CD4-positive, CD25-positive, alpha-beta regulatory T cell (primary cell): ENCODE measurements at regions not wholly inside any gene's neighbourhood (a gene's known extent, or its start where the extent isn't known, plus 50 kb on each side); places are given as distances from the start of the nearest gene placed in this dataset.

Experiments used
- ATAC-seq, 2 donors: fragments of 150-1000 bp; cut with Tn5 transposase; one replicate each; pipeline ENCODE4 v1.10.0; 2021; ENCODE audit warnings: low read depth in 2 of 2, moderate number of reproducible peaks in 2 of 2, moderate library complexity in 1 of 2
- DNase-seq, 3 donors: peaks; one replicate each; pipeline versions ENCODE4 v3.0.0 to v3.0.0-alpha.2; 2012 to 2022; ENCODE audit warnings: mixed read lengths in 1 of 3
- H3K27ac ChIP-seq: one replicate; pipeline ENCODE4 v1.7.0; 2013; ENCODE audit warnings: mild to moderate bottlenecking, low read length; ENCODE audit not compliant: insufficient read depth, poor library complexity, severe bottlenecking
- H3K27me3 ChIP-seq: one replicate; pipeline ENCODE4 v1.7.0; 2013; ENCODE audit warnings: low read length; ENCODE audit not compliant: control insufficient read depth, insufficient read depth
- H3K36me3 ChIP-seq: one replicate; pipeline ENCODE4 v1.7.0; 2013; ENCODE audit warnings: mild to moderate bottlenecking, low read length, moderate library complexity; ENCODE audit not compliant: control insufficient read depth, insufficient read depth
- H3K4me1 ChIP-seq: 2 replicates; pipeline ENCODE4 v1.7.0; 2013; ENCODE audit warnings: mild to moderate bottlenecking, low read length; ENCODE audit not compliant: insufficient read depth, control insufficient read depth, poor library complexity, severe bottlenecking
- H3K4me3 ChIP-seq: one replicate; pipeline ENCODE4 v1.7.0; 2013; ENCODE audit warnings: low read depth, mild to moderate bottlenecking, low read length, moderate library complexity
- H3K9me3 ChIP-seq, 2 experiments: 1 replicate in 1 of 2; 2 replicates in 1 of 2; pipeline ENCODE4 v1.7.0; 2013; ENCODE audit warnings: low read length in 2 of 2, mild to moderate bottlenecking in 1 of 2, moderate library complexity in 1 of 2; ENCODE audit not compliant: control insufficient read depth in 2 of 2
- H3K27ac Mint-ChIP-seq, 3 donors: one replicate each; pipeline ENCODE4 v1.8.0; 2020 to 2022; ENCODE audit warnings: mild to moderate bottlenecking in 3 of 3, mixed read lengths in 3 of 3, moderate library complexity in 2 of 3
- H3K27me3 Mint-ChIP-seq: one replicate; pipeline ENCODE4 v1.8.0; 2022; ENCODE audit warnings: mild to moderate bottlenecking, mixed read lengths
- H3K36me3 Mint-ChIP-seq: one replicate; pipeline ENCODE4 v1.8.0; 2020; ENCODE audit warnings: mixed read lengths
- H3K4me1 Mint-ChIP-seq, 4 donors: one replicate each; pipeline ENCODE4 v1.8.0; 2020 to 2022; ENCODE audit warnings: mixed read lengths in 4 of 4, mild to moderate bottlenecking in 1 of 4
- H3K4me3 Mint-ChIP-seq, 4 donors: one replicate each; pipeline ENCODE4 v1.8.0; 2020 to 2022; ENCODE audit warnings: mild to moderate bottlenecking in 4 of 4, mixed read lengths in 4 of 4, moderate library complexity in 3 of 4
- H3K9me3 Mint-ChIP-seq, 7 donors: one replicate each; pipeline ENCODE4 v1.8.0; 2020 to 2022; ENCODE audit warnings: mixed read lengths in 7 of 7, mild to moderate bottlenecking in 3 of 7, moderate library complexity in 2 of 7

DNA sequence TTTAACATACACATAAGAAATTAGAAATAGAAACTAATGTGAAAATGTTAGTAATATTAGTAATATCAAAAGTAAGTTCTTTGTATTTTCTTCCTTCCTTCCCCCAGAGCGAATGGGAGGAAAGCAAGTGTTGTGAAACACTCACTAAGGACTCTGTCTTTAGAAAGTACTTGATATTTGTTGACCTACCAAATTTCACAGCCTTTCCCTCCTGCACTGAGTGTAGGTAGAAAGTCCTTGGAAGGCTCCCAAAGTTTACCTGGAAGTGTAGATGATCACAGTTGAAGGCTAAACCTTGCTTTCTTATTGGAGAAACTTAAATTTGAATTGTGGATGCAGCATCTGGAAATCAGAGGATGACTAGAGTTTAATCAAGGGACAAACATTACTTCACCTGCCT is 1459.5 kb upstream of the SPRY2 start:
- no peak overlapping the region for H3K4me3 ChIP-seq
- no peaks in the 10 kb centered on the region for H3K4me1 ChIP-seq
- ATAC-seq: no peak
- Mint-ChIP-seq H3K27me3 (no peaks in the 10 kb centered on the region), H3K27ac (no peak overlapping the region), H3K36me3 (no peaks in the 10 kb centered on the region), H3K4me3 (no peak overlapping the region), H3K9me3 (peaks cover 2 to 9% (median 3%) of the 10 kb centered on the region in 7 donors), H3K4me1 (no peaks in the 10 kb centered on the region)
- no peaks in the 10 kb centered on the region for H3K9me3 ChIP-seq
- H3K36me3 ChIP-seq: no peaks in the 10 kb centered on the region
- DNase-seq: no peak
- no peaks in the 10 kb centered on the region for H3K27me3 ChIP-seq
- H3K27ac ChIP-seq: no peak overlapping the region

GRCh38 chr13:81795710-81796109 is 1454.8 kb upstream of the SPRY2 start:
- Mint-ChIP-seq H3K9me3 (peaks cover 0 to 11% (median 4%) of the 10 kb centered on the region in 7 donors), H3K36me3 (no peaks in the 10 kb centered on the region), H3K27me3 (no peaks in the 10 kb centered on the region), H3K4me1 (no peaks in the 10 kb centered on the region), H3K4me3 (no peak overlapping the region), H3K27ac (no peak overlapping the region)
- ATAC-seq (no peak), DNase-seq (no peak)
- no peak overlapping the region for H3K27ac ChIP-seq
- no peaks in the 10 kb centered on the region for H3K9me3 ChIP-seq
- H3K27me3 ChIP-seq: no peaks in the 10 kb centered on the region
- H3K36me3 ChIP-seq: no peaks in the 10 kb centered on the region
- H3K4me3 ChIP-seq: no peak overlapping the region
- H3K4me1 ChIP-seq: no peaks in the 10 kb centered on the region

DNA sequence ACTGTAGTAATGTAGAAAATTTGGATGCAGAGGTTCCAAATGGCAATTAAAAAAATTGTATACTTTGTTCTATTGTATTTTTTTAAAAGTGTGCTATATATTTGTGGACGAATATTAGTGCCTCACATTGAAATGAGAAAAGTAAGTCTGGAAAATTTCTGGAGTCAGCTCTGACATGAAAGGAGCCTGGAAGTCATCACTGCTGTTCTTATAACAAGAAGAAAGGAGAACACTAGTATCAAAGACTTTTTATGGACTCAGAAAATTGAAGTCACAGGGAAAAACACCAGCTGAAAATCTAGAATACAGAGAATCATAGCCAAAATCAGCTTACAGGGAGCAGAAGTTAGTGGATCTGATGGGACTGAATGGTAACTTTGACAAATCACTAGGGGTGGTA is 1450.7 kb upstream of the SPRY2 start:
- Histone ChIP-seq H3K27me3 (no peaks in the 10 kb centered on the region), H3K36me3 (no peaks in the 10 kb centered on the region), H3K9me3 (no peaks in the 10 kb centered on the region), H3K27ac (no peak overlapping the region), H3K4me1 (no peaks in the 10 kb centered on the region), H3K4me3 (no peak overlapping the region)
- ATAC-seq: no peak
- no peak overlapping the region for H3K27ac Mint-ChIP-seq
- no peak overlapping the region for H3K4me3 Mint-ChIP-seq
- no peaks in the 10 kb centered on the region for H3K4me1 Mint-ChIP-seq
- H3K27me3 Mint-ChIP-seq: no peaks in the 10 kb centered on the region
- H3K36me3 Mint-ChIP-seq: no peaks in the 10 kb centered on the region
- no peak for DNase-seq
- H3K9me3 Mint-ChIP-seq: peaks cover 0 to 12% (median 4%) of the 10 kb centered on the region in 7 donors

GRCh38 chr13:81781471-81781870 is 1440.5 kb upstream of the SPRY2 start:
- peaks cover 2 to 22% (median 7%) of the 10 kb centered on the region in 7 donors for H3K9me3 Mint-ChIP-seq
- no peak overlapping the region for H3K27ac Mint-ChIP-seq
- ATAC-seq (no peak), DNase-seq (no peak)
- Histone ChIP-seq H3K36me3 (no peaks in the 10 kb centered on the region), H3K9me3 (peaks cover 0 to 3% of the 10 kb centered on the region in 2 experiments), H3K27ac (no peak overlapping the region), H3K4me1 (no peaks in the 10 kb centered on the region), H3K27me3 (no peaks in the 10 kb centered on the region), H3K4me3 (no peak overlapping the region)
- no peaks in the 10 kb centered on the region for H3K36me3 Mint-ChIP-seq
- H3K4me1 Mint-ChIP-seq: no peaks in the 10 kb centered on the region
- no peaks in the 10 kb centered on the region for H3K27me3 Mint-ChIP-seq
- H3K4me3 Mint-ChIP-seq: no peak overlapping the region

GRCh38 chr13:81779876-81780275 is 1439.0 kb upstream of the SPRY2 start:
- Mint-ChIP-seq H3K27ac (no peak overlapping the region), H3K36me3 (no peaks in the 10 kb centered on the region), H3K4me1 (no peaks in the 10 kb centered on the region), H3K27me3 (no peaks in the 10 kb centered on the region), H3K4me3 (no peak overlapping the region), H3K9me3 (peaks cover 3 to 21% (median 9%) of the 10 kb centered on the region in 7 donors)
- DNase-seq (no peak), ATAC-seq (no peak)
- Histone ChIP-seq H3K4me3 (no peak overlapping the region), H3K4me1 (no peaks in the 10 kb centered on the region), H3K27me3 (no peaks in the 10 kb centered on the region), H3K9me3 (peaks cover 0 to 3% of the 10 kb centered on the region in 2 experiments), H3K27ac (no peak overlapping the region), H3K36me3 (no peaks in the 10 kb centered on the region)

DNA sequence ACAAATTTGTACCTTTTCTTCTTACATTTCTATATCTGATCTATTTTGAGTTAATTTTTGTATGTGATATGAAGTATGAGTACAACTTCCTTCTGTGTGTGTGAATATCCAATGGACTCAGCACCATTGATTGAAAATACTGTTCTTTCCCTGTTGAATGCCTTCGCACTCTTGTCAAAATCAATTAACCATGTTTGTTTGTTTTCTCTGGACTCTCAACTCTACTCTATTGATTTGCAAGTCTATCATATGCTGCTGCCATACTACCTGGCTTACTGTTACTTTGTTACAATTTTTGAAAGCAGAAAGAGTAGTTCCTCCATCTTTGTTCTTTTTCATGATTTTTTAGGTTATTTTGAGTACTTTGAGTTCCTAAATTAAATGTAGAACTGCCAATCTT is 1437.4 kb upstream of the SPRY2 start:
- Mint-ChIP-seq H3K9me3 (peaks cover 3 to 23% (median 10%) of the 10 kb centered on the region in 7 donors), H3K4me3 (no peak overlapping the region), H3K27me3 (no peaks in the 10 kb centered on the region), H3K27ac (no peak overlapping the region), H3K4me1 (no peaks in the 10 kb centered on the region), H3K36me3 (no peaks in the 10 kb centered on the region)
- Histone ChIP-seq H3K4me1 (no peaks in the 10 kb centered on the region), H3K36me3 (no peaks in the 10 kb centered on the region), H3K27me3 (no peaks in the 10 kb centered on the region), H3K4me3 (no peak overlapping the region), H3K27ac (no peak overlapping the region), H3K9me3 (no peaks in the 10 kb centered on the region)
- DNase-seq (no peak), ATAC-seq (no peak)

DNA sequence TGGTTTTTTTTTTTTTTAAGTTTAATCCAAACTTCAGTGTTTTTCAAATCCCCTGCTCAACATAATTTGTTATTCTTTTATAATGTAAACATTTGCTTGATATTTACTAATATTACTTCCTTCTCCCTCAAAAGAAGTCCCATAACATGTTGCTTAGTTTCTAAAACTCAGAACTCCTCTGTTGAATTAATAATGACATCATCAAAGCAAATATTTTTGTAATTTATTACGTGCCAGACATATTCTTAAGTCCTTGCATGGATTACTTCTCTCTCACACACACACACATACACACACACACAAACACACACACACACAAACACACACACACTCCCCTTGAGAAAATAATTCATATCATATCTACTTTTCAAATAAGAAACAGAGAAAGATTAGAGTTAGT is 1432.3 kb upstream of the SPRY2 start:
- H3K9me3 Mint-ChIP-seq: peaks cover 2 to 19% (median 10%) of the 10 kb centered on the region in 7 donors
- no peak for ATAC-seq

GRCh38 chr13:81771951-81772350 is 1431.0 kb upstream of the SPRY2 start:
- Histone ChIP-seq H3K4me1 (no peaks in the 10 kb centered on the region), H3K36me3 (no peaks in the 10 kb centered on the region), H3K27ac (no peak overlapping the region), H3K9me3 (peaks cover 0 to 5% of the 10 kb centered on the region in 2 experiments), H3K27me3 (no peaks in the 10 kb centered on the region), H3K4me3 (no peak overlapping the region)
- DNase-seq (no peak), ATAC-seq (no peak)
- Mint-ChIP-seq H3K4me3 (no peak overlapping the region), H3K27me3 (no peaks in the 10 kb centered on the region), H3K9me3 (peaks cover 2 to 18% (median 7%) of the 10 kb centered on the region in 7 donors), H3K36me3 (no peaks in the 10 kb centered on the region), H3K27ac (no peak overlapping the region), H3K4me1 (no peaks in the 10 kb centered on the region)

More for the DNA sequence above, 1432.3 kb upstream of the SPRY2 start:
- Histone ChIP-seq H3K4me1 (no peaks in the 10 kb centered on the region), H3K4me3 (no peak overlapping the region), H3K9me3 (no peaks in the 10 kb centered on the region), H3K27ac (no peak overlapping the region), H3K27me3 (no peaks in the 10 kb centered on the region), H3K36me3 (no peaks in the 10 kb centered on the region)
- Mint-ChIP-seq H3K4me1 (no peaks in the 10 kb centered on the region), H3K36me3 (no peaks in the 10 kb centered on the region), H3K4me3 (no peak overlapping the region), H3K27me3 (no peaks in the 10 kb centered on the region), H3K27ac (no peak overlapping the region)
- DNase-seq: no peak
